DMS114 treated with DMSO at 0.1 percent for 48 hours (cell line): ENCODE measurements at regions not wholly inside any gene's neighbourhood (a gene's known extent, or its start where the extent isn't known, plus 50 kb on each side); places are given as distances from the start of the nearest gene placed in this dataset.
"Not testable (repeated sequence)": the region's sequence is repeated elsewhere in the genome, so short reads cannot be mapped to it uniquely, and the experiment has no call there.

Experiments
- DNase-seq: peaks from one replicate; lab custom pipeline; 2025; ENCODE audit not compliant: unreplicated experiment; lab: John Stamatoyannopoulos, UW

- DNase-seq: not testable (repeated sequence)
These were observed 279.4 kb upstream of the SPAG17 start for GRCh38 chr1:118464460-118464859.

GRCh38 chr1:118461154-118461553 is 276.1 kb upstream of the SPAG17 start:
- DNase-seq: no peak

GRCh38 chr1:118459871-118460270 is 274.8 kb upstream of the SPAG17 start:
- DNase-seq: no peak

GRCh38 chr1:118453856-118454255 is 268.8 kb upstream of the SPAG17 start:
- not testable (repeated sequence) for DNase-seq

- DNase-seq: no peak
These were observed 260.1 kb upstream of the SPAG17 start for GRCh38 chr1:118445156-118445555.

GRCh38 chr1:118442214-118442613 is 257.2 kb upstream of the SPAG17 start:
- no peak for DNase-seq

GRCh38 chr1:118437664-118438063 is 252.6 kb upstream of the SPAG17 start:
- DNase-seq: no peak

GRCh38 chr1:118429856-118430255 is 244.8 kb upstream of the SPAG17 start:
- DNase-seq: no peak

- DNase-seq: no peak
These were observed 236.9 kb upstream of the SPAG17 start for GRCh38 chr1:118421868-118422350.

- no peak for DNase-seq
These were observed 219.0 kb upstream of the SPAG17 start for GRCh38 chr1:118404024-118404423.

GRCh38 chr1:118397496-118397859 is 212.4 kb upstream of the SPAG17 start:
- no peak for DNase-seq

GRCh38 chr1:118396829-118397495 is 211.9 kb upstream of the SPAG17 start:
- no peak for DNase-seq

GRCh38 chr1:118396279-118396678 is 211.3 kb upstream of the SPAG17 start:
- no peak for DNase-seq

- DNase-seq: no peak
These were observed 210.5 kb upstream of the SPAG17 start for GRCh38 chr1:118395430-118395991.

GRCh38 chr1:118390955-118391354 is 205.9 kb upstream of the SPAG17 start:
- DNase-seq: no peak

- DNase-seq: no peak
These were observed 203.4 kb upstream of the SPAG17 start for GRCh38 chr1:118388301-118388959.

- no peak for DNase-seq
These were observed 196.3 kb upstream of the SPAG17 start for GRCh38 chr1:118381197-118381869.

- not testable (repeated sequence) for DNase-seq
These were observed 192.2 kb upstream of the SPAG17 start for GRCh38 chr1:118377183-118377582.

- DNase-seq: no peak
These were observed 186.6 kb upstream of the SPAG17 start for GRCh38 chr1:118371612-118372011.

- DNase-seq: no peak
These were observed 185.8 kb upstream of the SPAG17 start for GRCh38 chr1:118370861-118371260.

GRCh38 chr1:118366286-118366685 is 181.3 kb upstream of the SPAG17 start:
- DNase-seq: no peak

- DNase-seq: no peak
These were observed 179.9 kb upstream of the SPAG17 start for GRCh38 chr1:118364882-118365281.
